ENCODE measurements at regions not wholly inside any gene's neighbourhood (a gene's known extent, or its start where the extent isn't known, plus 50 kb on each side); places are given as distances from the start of the nearest gene placed in this dataset.

GRCh38 chr20:55667955-55668354 lies 337.4 kb downstream of the CBLN4 start:
- no peak overlapping the region for H3K4me3 ChIP-seq (ENCODE audit: low read depth, low read length)
- no peak for TF ChIP-seq CTCF (conservative IDR thresholded peaks at IDR 0.05; ENCODE audit: low read depth, low read length)
- no peak for DNase-seq (ENCODE audit: low read depth)

GRCh38 chr20:55667024-55667423 lies 338.3 kb downstream of the CBLN4 start:
- H3K4me3 ChIP-seq (ENCODE audit: low read depth, low read length): no peak overlapping the region
- DNase-seq (ENCODE audit: low read depth): no peak
- no peak for TF ChIP-seq CTCF (conservative IDR thresholded peaks at IDR 0.05; ENCODE audit: low read depth, low read length)

GRCh38 chr20:55656231-55656775 lies 349.0 kb downstream of the CBLN4 start:
- TF ChIP-seq CTCF (conservative IDR thresholded peaks at IDR 0.05; ENCODE audit: low read depth, low read length): no peak
- DNase-seq (ENCODE audit: low read depth): no peak
- no peak overlapping the region for H3K4me3 ChIP-seq (ENCODE audit: low read depth, low read length)

- DNase-seq (ENCODE audit: low read depth): no peak
- no peak overlapping the region for H3K4me3 ChIP-seq (ENCODE audit: low read depth, low read length)
- TF ChIP-seq CTCF (conservative IDR thresholded peaks at IDR 0.05; ENCODE audit: low read depth, low read length): no peak
Observed at GRCh38 chr20:55650657-55651360, 354.5 kb downstream of the CBLN4 start.

GRCh38 chr20:55649254-55649653 lies 356.1 kb downstream of the CBLN4 start:
- no peak overlapping the region for H3K4me3 ChIP-seq (ENCODE audit: low read depth, low read length)
- no peak for TF ChIP-seq CTCF (conservative IDR thresholded peaks at IDR 0.05; ENCODE audit: low read depth, low read length)
- no peak for DNase-seq (ENCODE audit: low read depth)

GRCh38 chr20:55646851-55647250 lies 358.5 kb downstream of the CBLN4 start:
- no peak for TF ChIP-seq CTCF (conservative IDR thresholded peaks at IDR 0.05; ENCODE audit: low read depth, low read length)
- DNase-seq (ENCODE audit: low read depth): no peak
- no peak overlapping the region for H3K4me3 ChIP-seq (ENCODE audit: low read depth, low read length)

GRCh38 chr20:55641497-55641896 lies 363.8 kb downstream of the CBLN4 start:
- H3K4me3 ChIP-seq (ENCODE audit: low read depth, low read length): no peak overlapping the region
- no peak for DNase-seq (ENCODE audit: low read depth)
- no peak for TF ChIP-seq CTCF (conservative IDR thresholded peaks at IDR 0.05; ENCODE audit: low read depth, low read length)

All from epithelial cell of proximal tubule (primary cell).